WI38 (cell line): ENCODE measurements at regions not wholly inside any gene's neighbourhood (a gene's known extent, or its start where the extent isn't known, plus 50 kb on each side); places are given as distances from the start of the nearest gene placed in this dataset.

Experiments
- H3K4me3 ChIP-seq: 2 replicates; pipeline ENCODE4 v1.5.1; 2011; ENCODE audit warnings: low read depth, mild to moderate bottlenecking, control low read depth, low read length
- CTCF ChIP-seq: IDR thresholded peaks from 2 replicates; pipeline ENCODE4 v1.5.1; 2012; ENCODE audit warnings: low read depth, mild to moderate bottlenecking, control low read depth, low read length

GRCh38 chr14:71179066-71179465 lies 271.8 kb downstream of the PCNX1 start:
- TF ChIP-seq CTCF = no peak

GRCh38 chr14:71180397-71180796 lies 273.1 kb downstream of the PCNX1 start:
- no peak for TF ChIP-seq CTCF
- no peak overlapping the region for H3K4me3 ChIP-seq

More at GRCh38 chr14:71179066-71179465, 271.8 kb downstream of the PCNX1 start:
- H3K4me3 ChIP-seq = no peak overlapping the region

- TF ChIP-seq CTCF = no peak
These were observed 274.1 kb downstream of the PCNX1 start for GRCh38 chr14:71181215-71182003.

GRCh38 chr14:71183876-71184689 lies 276.8 kb downstream of the PCNX1 start:
- no peak for TF ChIP-seq CTCF

More at GRCh38 chr14:71181215-71182003, 274.1 kb downstream of the PCNX1 start:
- no peak overlapping the region for H3K4me3 ChIP-seq

GRCh38 chr14:71185637-71186036 lies 278.4 kb downstream of the PCNX1 start:
- H3K4me3 ChIP-seq = no peak overlapping the region
- no peak for TF ChIP-seq CTCF

More at GRCh38 chr14:71183876-71184689, 276.8 kb downstream of the PCNX1 start:
- no peak overlapping the region for H3K4me3 ChIP-seq

- no peak overlapping the region for H3K4me3 ChIP-seq
- no peak for TF ChIP-seq CTCF
These were observed 280.5 kb downstream of the PCNX1 start for GRCh38 chr14:71187633-71188356.
